ENCODE measurements at regions not wholly inside any gene's neighbourhood (a gene's known extent, or its start where the extent isn't known, plus 50 kb on each side); places are given as distances from the start of the nearest gene placed in this dataset.

DNA sequence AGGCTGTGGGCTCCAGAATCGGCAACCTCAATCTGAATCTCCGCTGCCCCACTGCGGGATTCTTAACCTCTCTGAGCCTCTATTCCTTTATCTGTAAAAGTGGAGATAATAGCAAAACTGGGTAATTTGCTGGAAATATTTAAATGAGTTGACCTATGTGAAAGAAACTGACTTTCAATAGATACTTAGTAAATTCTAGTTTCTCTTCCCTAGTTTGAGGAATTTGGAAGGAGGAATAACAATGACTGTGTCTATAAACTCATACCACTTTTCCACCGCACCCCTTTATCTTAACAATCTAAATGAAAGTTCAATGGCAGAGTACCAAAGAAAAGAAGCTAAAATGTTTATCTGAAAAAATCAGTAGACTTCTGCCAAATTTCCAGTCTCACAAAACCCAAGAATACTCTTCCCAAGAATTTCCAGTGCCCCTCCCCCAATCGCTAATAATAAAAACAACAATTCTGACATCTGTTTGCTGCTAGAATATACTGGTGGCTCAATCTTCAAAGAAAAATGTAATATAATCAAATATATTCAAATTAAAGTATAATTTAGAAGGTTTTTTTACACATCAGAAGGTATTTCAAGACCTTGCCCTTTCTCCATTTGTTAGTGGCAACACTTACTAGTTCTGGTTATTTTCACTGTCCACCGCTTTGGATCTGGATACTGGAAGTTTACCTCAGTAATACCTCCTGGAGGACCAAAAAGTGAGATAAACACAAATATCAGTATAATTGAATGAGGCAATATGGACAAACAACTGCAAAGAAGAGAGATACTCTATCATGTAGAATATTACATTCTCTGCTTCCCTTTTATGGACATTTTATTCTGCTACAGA lies 171.2 kb downstream of the LTN1 start:
- no peak for DNase-seq (ENCODE audit: low read depth)
- TF ChIP-seq, protein P1, sequence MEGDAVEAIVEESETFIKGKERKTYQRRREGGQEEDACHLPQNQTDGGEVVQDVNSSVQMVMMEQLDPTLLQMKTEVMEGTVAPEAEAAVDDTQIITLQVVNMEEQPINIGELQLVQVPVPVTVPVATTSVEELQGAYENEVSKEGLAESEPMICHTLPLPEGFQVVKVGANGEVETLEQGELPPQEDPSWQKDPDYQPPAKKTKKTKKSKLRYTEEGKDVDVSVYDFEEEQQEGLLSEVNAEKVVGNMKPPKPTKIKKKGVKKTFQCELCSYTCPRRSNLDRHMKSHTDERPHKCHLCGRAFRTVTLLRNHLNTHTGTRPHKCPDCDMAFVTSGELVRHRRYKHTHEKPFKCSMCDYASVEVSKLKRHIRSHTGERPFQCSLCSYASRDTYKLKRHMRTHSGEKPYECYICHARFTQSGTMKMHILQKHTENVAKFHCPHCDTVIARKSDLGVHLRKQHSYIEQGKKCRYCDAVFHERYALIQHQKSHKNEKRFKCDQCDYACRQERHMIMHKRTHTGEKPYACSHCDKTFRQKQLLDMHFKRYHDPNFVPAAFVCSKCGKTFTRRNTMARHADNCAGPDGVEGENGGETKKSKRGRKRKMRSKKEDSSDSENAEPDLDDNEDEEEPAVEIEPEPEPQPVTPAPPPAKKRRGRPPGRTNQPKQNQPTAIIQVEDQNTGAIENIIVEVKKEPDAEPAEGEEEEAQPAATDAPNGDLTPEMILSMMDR (IDR thresholded peaks at IDR 0.05; ENCODE audit: insufficient read depth, low read depth, low read length, missing control alignments), result no peak
- no peak overlapping the region for H3K4me3 ChIP-seq (ENCODE audit: low read length)

DNA sequence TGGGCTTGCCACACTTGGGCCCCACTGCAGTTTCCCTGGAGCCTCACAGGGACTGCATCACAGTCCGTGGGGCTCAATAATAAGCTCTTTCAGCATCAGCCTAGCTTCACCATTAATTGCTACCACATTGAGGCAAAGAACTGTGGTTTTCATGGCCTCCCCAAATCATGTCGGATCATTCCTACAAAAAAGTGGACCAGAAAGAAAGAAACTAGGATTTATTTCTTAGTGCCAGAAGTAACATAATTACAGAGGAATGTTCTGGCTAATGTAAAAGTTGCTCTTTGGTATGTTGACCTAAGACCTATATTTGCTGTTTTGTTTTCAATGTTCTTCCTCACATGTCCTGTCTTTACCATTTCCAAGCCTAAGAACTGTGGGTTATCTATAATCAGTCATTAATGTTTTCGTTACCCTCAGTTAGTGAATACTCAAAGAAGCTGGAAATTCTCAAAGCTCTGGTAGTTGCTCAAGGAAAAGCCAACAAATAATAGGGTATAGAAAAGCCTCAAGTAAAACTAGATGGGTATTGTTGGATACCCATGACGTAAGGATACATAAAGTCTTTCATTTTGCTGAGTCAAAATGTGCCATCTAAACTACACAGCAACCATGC lies 173.9 kb downstream of the LTN1 start:
- TF ChIP-seq, protein P1 (IDR thresholded peaks at IDR 0.05; ENCODE audit: insufficient read depth, low read depth, low read length, missing control alignments), result no peak
- no peak for DNase-seq (ENCODE audit: low read depth)
- no peak overlapping the region for H3K4me3 ChIP-seq (ENCODE audit: low read length)

DNA sequence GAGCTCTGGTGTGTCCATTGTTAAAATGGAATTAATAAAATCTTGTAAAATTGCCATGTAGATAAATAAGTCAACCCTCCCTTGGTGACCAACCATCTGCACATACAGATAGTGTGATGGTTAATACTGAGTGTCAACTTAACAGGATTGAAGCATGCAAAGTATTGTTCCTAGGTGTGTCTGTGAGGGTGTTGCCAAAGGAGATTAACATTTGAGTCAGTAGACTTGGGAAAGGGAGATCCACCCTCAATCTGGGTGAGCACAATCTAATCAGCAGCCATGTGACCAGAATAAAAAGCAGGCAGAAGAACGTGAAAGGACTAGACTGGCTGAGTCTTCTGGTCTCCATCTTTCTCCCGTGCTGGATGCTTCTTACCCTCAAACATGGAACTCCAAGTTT lies 174.8 kb downstream of the LTN1 start:
- DNase-seq (ENCODE audit: low read depth), result no peak
- no peak overlapping the region for H3K4me3 ChIP-seq (ENCODE audit: low read length)
- TF ChIP-seq, protein P1 (IDR thresholded peaks at IDR 0.05; ENCODE audit: insufficient read depth, low read depth, low read length, missing control alignments), result no peak

DNA sequence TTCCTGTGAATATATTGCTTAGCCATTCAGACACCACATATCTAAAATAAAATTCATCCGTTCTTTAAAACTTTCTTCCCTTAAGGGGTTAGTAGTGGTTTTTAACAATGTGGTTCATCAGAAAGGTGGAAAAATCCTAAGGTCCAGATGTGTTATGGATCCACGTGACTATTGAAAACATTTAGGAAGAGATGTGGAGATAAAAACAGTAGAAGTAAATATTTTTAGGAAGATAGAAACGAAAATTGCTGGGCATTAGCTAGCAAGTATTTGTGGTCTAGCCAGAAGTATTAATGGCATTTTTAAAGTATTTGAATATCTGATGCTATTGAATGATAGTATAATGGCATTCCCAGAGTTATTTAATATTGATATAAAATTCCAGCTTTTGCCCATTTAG lies 180.8 kb downstream of the LTN1 start:
- TF ChIP-seq, protein P1 (IDR thresholded peaks at IDR 0.05; ENCODE audit: insufficient read depth, low read depth, low read length, missing control alignments), result no peak
- no peak for DNase-seq (ENCODE audit: low read depth)
- no peak overlapping the region for H3K4me3 ChIP-seq (ENCODE audit: low read length)

DNA sequence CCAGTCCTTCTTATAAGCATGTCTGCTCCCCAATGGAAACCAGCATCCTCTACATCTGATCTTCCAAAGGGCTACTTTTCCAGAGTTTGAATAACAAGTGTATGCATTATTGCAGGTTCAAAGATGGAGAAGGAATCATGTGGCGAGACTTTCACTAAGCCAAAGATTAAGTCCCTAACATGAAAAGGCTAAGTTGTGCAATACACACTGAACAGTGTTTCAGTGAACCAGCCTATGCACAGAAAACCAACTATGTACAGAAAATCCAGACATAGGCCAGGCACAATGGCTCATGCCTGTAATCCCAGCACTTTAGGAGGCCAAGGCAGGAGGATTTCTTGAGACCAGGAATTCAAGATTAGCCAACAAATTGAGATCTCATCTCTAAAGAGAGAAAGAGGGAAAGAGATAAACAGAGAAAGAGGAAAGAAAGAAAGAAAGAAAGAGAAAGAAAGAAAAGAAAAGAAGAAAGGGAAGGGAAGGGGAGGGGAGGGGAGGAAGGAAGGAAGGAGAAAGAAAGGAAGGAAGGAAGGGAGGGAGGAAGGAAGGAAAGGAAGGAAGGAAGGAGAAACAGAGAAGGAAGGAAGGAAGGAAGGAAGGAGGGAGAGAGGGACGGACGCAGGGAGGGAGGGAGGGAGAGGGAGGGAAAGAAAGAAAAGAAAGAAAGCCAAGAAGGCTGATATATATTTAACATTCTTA lies 181.7 kb downstream of the LTN1 start:
- TF ChIP-seq, protein P1 (IDR thresholded peaks at IDR 0.05; ENCODE audit: insufficient read depth, low read depth, low read length, missing control alignments), result no peak
- no peak for DNase-seq (ENCODE audit: low read depth)
- H3K4me3 ChIP-seq (ENCODE audit: low read length), result no peak overlapping the region

DNA sequence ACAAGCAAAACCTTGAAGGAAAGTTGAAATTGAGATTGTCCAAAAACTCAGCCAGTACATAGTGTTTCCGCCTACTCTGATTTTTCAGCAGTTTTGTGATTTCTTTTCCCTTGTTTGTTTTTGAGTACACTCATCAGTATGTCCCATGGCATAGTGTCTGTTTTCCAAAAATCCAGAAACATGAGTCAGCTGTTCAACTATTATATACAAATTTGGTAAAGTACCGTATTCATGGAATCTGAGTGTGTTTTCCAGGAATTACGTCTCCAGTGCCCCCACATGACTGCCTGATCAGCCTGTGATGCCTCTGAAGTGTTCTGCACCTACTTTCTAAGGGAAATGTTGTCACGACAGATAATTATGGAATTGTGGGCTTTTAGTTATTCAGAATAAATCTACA lies 186.8 kb downstream of the LTN1 start:
- DNase-seq (ENCODE audit: low read depth), result no peak
- TF ChIP-seq, protein P1 (IDR thresholded peaks at IDR 0.05; ENCODE audit: insufficient read depth, low read depth, low read length, missing control alignments), result no peak
- no peak overlapping the region for H3K4me3 ChIP-seq (ENCODE audit: low read length)
